ENCODE measurements at regions not wholly inside any gene's neighbourhood (a gene's known extent, or its start where the extent isn't known, plus 50 kb on each side); places are given as distances from the start of the nearest gene placed in this dataset.
"Not testable (repeated sequence)": the region's sequence is repeated elsewhere in the genome, so short reads cannot be mapped to it uniquely, and the experiment has no call there.

DNA sequence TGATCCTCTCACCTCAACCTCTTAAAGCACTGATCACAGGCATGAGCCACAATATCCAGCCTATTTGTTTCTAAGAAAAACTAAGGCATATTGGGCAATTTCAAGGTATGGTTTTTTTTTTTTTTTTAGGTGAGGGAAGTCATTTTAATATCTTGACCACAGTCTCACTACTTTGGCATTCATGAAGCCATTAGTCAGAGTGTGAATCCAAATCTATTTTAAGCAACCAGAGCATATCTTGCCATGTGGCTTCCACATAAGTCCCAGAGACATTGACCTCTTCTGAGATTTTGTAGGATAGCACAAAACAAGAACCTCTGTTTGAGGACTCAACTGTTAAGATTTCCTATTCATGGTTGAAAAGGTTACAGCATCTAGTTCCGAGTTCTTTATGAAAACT lies 130.3 kb upstream of the RBM19 start:
- DNase-seq (ENCODE audit: extremely low read depth, low read depth): no peak
- TF ChIP-seq, protein P1, sequence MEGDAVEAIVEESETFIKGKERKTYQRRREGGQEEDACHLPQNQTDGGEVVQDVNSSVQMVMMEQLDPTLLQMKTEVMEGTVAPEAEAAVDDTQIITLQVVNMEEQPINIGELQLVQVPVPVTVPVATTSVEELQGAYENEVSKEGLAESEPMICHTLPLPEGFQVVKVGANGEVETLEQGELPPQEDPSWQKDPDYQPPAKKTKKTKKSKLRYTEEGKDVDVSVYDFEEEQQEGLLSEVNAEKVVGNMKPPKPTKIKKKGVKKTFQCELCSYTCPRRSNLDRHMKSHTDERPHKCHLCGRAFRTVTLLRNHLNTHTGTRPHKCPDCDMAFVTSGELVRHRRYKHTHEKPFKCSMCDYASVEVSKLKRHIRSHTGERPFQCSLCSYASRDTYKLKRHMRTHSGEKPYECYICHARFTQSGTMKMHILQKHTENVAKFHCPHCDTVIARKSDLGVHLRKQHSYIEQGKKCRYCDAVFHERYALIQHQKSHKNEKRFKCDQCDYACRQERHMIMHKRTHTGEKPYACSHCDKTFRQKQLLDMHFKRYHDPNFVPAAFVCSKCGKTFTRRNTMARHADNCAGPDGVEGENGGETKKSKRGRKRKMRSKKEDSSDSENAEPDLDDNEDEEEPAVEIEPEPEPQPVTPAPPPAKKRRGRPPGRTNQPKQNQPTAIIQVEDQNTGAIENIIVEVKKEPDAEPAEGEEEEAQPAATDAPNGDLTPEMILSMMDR (IDR thresholded peaks at IDR 0.05; ENCODE audit: low read depth, low read length): no peak

GRCh38 chr12:114093520-114093919 lies 127.4 kb upstream of the RBM19 start:
- DNase-seq (ENCODE audit: extremely low read depth, low read depth): no peak
- TF ChIP-seq, protein P1 (IDR thresholded peaks at IDR 0.05; ENCODE audit: low read depth, low read length): no peak

- TF ChIP-seq, protein P1 (IDR thresholded peaks at IDR 0.05; ENCODE audit: low read depth, low read length): no peak
- DNase-seq (ENCODE audit: extremely low read depth, low read depth): no peak
Observed at GRCh38 chr12:114092981-114093380, 126.9 kb upstream of the RBM19 start.

GRCh38 chr12:114090211-114090610 lies 124.1 kb upstream of the RBM19 start:
- TF ChIP-seq, protein P1 (IDR thresholded peaks at IDR 0.05; ENCODE audit: low read depth, low read length): no peak
- DNase-seq (ENCODE audit: extremely low read depth, low read depth): no peak

DNA sequence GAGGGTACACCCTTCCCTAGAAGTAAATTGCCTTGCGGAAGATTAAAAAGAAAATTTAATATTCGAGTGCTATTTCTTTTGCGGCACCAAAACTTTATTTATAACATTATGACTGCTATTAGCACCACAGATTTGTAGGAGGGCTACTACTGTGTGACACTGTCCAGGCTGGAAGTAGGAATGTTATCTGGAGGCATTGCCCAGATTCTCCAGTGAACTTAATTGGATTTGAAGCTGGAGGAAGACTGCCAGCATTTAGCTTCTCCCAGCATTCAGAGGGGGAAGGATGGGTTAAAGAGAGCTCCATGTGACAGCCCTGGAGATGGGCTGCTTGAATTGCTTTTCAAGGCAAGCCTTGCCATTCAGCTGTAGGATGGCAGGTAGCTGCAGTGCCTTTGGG lies 107.0 kb upstream of the RBM19 start:
- no peak for DNase-seq (ENCODE audit: extremely low read depth, low read depth)
- TF ChIP-seq, protein P1 (IDR thresholded peaks at IDR 0.05; ENCODE audit: low read depth, low read length): no peak

GRCh38 chr12:114069507-114069906 lies 103.4 kb upstream of the RBM19 start:
- no peak for DNase-seq (ENCODE audit: extremely low read depth, low read depth)
- TF ChIP-seq, protein P1 (IDR thresholded peaks at IDR 0.05; ENCODE audit: low read depth, low read length): no peak

- no peak for DNase-seq (ENCODE audit: extremely low read depth, low read depth)
- TF ChIP-seq, protein P1 (IDR thresholded peaks at IDR 0.05; ENCODE audit: low read depth, low read length): no peak
Observed at GRCh38 chr12:114064497-114064896, 98.4 kb upstream of the RBM19 start.

DNA sequence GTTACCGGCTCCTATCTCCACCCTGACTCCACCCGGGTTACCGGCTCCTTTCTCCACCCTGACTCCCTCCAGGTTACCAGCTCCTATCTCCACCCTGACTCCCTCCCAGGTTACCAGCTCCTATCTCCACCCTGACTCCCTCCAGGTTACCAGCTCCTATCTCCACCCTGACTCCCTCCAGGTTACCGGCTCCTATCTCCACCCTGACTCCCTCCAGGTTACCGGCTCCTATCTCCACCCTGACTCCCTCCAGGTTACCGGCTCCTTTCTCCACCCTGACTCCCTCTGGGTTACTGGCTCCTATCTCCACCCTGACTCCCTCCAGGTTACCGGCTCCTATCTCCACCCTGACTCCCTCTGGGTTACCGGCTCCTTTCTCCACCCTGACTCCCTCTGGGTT lies 97.9 kb upstream of the RBM19 start:
- not testable (repeated sequence) for DNase-seq (ENCODE audit: extremely low read depth, low read depth)
